GM12873 (cell line): ENCODE measurements at regions not wholly inside any gene's neighbourhood (a gene's known extent, or its start where the extent isn't known, plus 50 kb on each side); places are given as distances from the start of the nearest gene placed in this dataset.

Experiments
- TF ChIP-seq, protein P1 (sequence below): IDR thresholded peaks from 2 replicates; pipeline ENCODE4 v1.5.1; 2012; ENCODE audit warnings: low read depth, mild to moderate bottlenecking, moderate library complexity, low read length, control low read depth; ENCODE audit not compliant: insufficient read depth; ENCODE audit errors: missing control alignments

- TF ChIP-seq, protein P1, sequence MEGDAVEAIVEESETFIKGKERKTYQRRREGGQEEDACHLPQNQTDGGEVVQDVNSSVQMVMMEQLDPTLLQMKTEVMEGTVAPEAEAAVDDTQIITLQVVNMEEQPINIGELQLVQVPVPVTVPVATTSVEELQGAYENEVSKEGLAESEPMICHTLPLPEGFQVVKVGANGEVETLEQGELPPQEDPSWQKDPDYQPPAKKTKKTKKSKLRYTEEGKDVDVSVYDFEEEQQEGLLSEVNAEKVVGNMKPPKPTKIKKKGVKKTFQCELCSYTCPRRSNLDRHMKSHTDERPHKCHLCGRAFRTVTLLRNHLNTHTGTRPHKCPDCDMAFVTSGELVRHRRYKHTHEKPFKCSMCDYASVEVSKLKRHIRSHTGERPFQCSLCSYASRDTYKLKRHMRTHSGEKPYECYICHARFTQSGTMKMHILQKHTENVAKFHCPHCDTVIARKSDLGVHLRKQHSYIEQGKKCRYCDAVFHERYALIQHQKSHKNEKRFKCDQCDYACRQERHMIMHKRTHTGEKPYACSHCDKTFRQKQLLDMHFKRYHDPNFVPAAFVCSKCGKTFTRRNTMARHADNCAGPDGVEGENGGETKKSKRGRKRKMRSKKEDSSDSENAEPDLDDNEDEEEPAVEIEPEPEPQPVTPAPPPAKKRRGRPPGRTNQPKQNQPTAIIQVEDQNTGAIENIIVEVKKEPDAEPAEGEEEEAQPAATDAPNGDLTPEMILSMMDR, result no peak
These were observed 258.2 kb upstream of the TNRC6C start for GRCh38 chr17:77700165-77700881.

DNA sequence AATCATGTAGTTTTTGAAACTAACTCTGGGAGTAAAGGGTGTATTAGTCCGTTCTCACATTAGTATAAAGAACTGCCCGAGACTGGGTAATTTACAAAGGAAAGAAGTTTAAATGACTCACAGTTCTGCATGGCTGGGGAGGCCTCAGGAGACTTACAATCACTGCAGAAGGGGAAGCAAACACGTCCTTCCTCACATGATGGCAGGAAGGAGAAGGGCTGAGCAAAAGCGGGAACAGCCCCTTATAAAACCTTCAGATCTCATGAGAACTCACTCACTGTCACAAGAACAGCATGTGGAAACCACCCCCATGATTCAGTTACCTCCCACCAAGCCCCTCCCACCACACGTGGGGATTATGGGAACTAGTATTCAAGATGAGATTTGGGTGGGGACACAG, 256.5 kb upstream of the TNRC6C start:
- TF ChIP-seq, protein P1, result no peak

- TF ChIP-seq, protein P1, result no peak
These were observed 254.3 kb upstream of the TNRC6C start for GRCh38 chr17:77704048-77704815.

DNA sequence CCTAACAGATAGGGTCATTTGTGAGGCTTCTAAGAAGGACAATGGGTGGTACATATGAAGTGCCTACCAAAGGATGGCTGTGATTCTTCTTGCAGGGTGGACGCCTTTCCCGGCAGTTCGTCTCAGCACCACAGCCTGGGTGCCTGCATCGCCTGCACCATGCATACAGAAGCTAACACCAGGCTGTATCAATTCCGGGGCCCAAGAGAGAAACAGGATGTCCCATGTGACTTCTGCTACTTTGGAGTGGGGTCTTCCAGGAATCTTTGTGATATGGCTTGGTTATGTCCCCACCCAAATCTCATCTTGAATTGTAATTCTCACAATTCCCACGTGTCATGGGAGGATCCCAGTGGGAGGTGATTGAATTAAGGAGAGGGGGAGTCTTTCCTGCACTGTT, 251.6 kb upstream of the TNRC6C start:
- TF ChIP-seq, protein P1, result no peak

GRCh38 chr17:77707546-77707945, 251.0 kb upstream of the TNRC6C start:
- TF ChIP-seq, protein P1, result no peak

DNA sequence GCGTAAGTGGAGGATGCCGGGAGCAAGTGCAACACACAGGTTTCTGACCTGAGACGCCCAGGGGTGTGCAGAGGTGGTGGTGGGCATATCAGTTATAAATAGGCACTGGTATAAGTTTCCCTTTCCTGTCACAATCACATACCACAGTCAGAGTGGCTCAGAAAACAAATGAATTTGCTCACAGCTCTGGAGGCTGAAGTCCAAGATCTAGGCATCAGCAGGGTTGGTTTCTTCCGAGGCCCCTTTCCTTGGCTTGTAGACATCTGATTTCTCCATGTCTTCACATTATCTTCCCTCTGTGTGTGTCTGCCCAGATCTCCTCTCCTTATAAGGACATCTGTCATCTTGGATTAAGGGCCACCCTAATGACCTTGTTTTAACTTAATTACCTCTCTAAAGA, 250.5 kb upstream of the TNRC6C start:
- TF ChIP-seq, protein P1, result no peak

DNA sequence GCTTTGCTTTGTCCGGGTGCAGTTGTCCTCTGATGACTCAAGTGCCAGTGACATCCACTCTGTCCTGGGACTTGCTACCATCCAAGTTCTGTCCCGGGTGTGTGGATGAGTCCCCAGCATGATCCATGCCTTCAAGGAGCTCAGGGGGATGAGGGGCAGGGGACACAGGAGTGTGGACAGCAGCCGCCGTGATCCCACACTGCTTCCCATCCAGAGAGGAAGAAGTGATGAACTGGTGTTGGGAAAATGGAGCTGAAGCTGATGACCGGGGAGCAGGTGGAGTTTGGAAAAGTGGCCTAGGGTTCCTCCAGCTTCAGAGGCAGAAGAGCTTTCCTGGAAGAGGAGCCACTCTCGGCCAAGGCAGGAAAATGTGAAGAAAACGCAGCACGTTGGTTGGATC, 249.6 kb upstream of the TNRC6C start:
- TF ChIP-seq, protein P1, result no peak
